ENCODE measurements at regions not wholly inside any gene's neighbourhood (a gene's known extent, or its start where the extent isn't known, plus 50 kb on each side); places are given as distances from the start of the nearest gene placed in this dataset.
A peak's percentile ranks its signal among the peaks of the same experiment; 100 is the strongest.

GRCh38 chr2:150880986-150881385 is 380.7 kb downstream of the RBM43 start:
- Histone ChIP-seq H3K4me3 (no peak overlapping the region), H3K36me3 (ENCODE audit: control insufficient read depth in 4 of 4, insufficient read depth in 4 of 4, low read length in 4 of 4) (no peaks in the 10 kb centered on the region), H3K9me3 (ENCODE audit: control insufficient read depth in 4 of 4, insufficient read depth in 3 of 4, low read length in 3 of 4) (no peaks in the 10 kb centered on the region), H3K9ac (ENCODE audit: insufficient read depth in 1 of 2, low read length in 2 of 2) (no peak overlapping the region), H3K27me3 (ENCODE audit: control insufficient read depth in 3 of 3, insufficient read depth in 3 of 3, low read length in 2 of 3) (no peaks in the 10 kb centered on the region), H3K4me1 (ENCODE audit: control insufficient read depth in 5 of 5, insufficient read depth in 5 of 5, low read length in 5 of 5) (peaks cover 0 to 11% (median 2%) of the 10 kb centered on the region in 5 donors), H3K27ac (ENCODE audit: low read depth in 1 of 2, low read length in 1 of 2) (no peak overlapping the region)
- DNase-seq (no peak), ATAC-seq (ENCODE audit: insufficient read depth, low FRiP score) (no peak)
- WGBS, 2 donors, result 89 to 94% methylated on average over 2 of the region's 2 CpGs
- no peak for TF ChIP-seq CTCF (IDR thresholded peaks at IDR 0.05; ENCODE audit: control extremely low read depth, extremely low read depth)

GRCh38 chr2:150878356-150878755 is 383.3 kb downstream of the RBM43 start:
- no peak for ATAC-seq (ENCODE audit: insufficient read depth, low FRiP score)

GRCh38 chr2:150876251-150876950 is 385.3 kb downstream of the RBM43 start:
- TF ChIP-seq CTCF (IDR thresholded peaks at IDR 0.05; ENCODE audit: control extremely low read depth, extremely low read depth), result no peak
- peak overlapping the region in 1 of 2 donors; percentile 53 for H3K27ac ChIP-seq (ENCODE audit: low read depth in 1 of 2, low read length in 1 of 2)
- no peaks in the 10 kb centered on the region for H3K27me3 ChIP-seq (ENCODE audit: control insufficient read depth in 3 of 3, insufficient read depth in 3 of 3, low read length in 2 of 3)
- ATAC-seq (ENCODE audit: insufficient read depth, low FRiP score), result no peak
- WGBS, 2 donors, result 56 to 62% methylated on average over 5 of the region's 5 CpGs
- H3K4me1 ChIP-seq (ENCODE audit: control insufficient read depth in 5 of 5, insufficient read depth in 5 of 5, low read length in 5 of 5), result peaks cover 0 to 51% (median 14%) of the 10 kb centered on the region in 5 donors
- no peaks in the 10 kb centered on the region for H3K9me3 ChIP-seq (ENCODE audit: control insufficient read depth in 4 of 4, insufficient read depth in 3 of 4, low read length in 3 of 4)
- no peaks in the 10 kb centered on the region for H3K36me3 ChIP-seq (ENCODE audit: control insufficient read depth in 4 of 4, insufficient read depth in 4 of 4, low read length in 4 of 4)
- no peak overlapping the region for H3K9ac ChIP-seq (ENCODE audit: insufficient read depth in 1 of 2, low read length in 2 of 2)
- no peak overlapping the region for H3K4me3 ChIP-seq
- DNase-seq, result peak; percentile 73 to 97 (median 96)

More at GRCh38 chr2:150878356-150878755, 383.3 kb downstream of the RBM43 start:
- DNase-seq, result no peak
- Histone ChIP-seq H3K27ac (ENCODE audit: low read depth in 1 of 2, low read length in 1 of 2) (no peak overlapping the region), H3K27me3 (ENCODE audit: control insufficient read depth in 3 of 3, insufficient read depth in 3 of 3, low read length in 2 of 3) (no peaks in the 10 kb centered on the region), H3K36me3 (ENCODE audit: control insufficient read depth in 4 of 4, insufficient read depth in 4 of 4, low read length in 4 of 4) (no peaks in the 10 kb centered on the region), H3K4me3 (no peak overlapping the region), H3K9ac (ENCODE audit: insufficient read depth in 1 of 2, low read length in 2 of 2) (no peak overlapping the region), H3K4me1 (ENCODE audit: control insufficient read depth in 5 of 5, insufficient read depth in 5 of 5, low read length in 5 of 5) (peaks cover 0 to 35% (median 6%) of the 10 kb centered on the region in 5 donors), H3K9me3 (ENCODE audit: control insufficient read depth in 4 of 4, insufficient read depth in 3 of 4, low read length in 3 of 4) (no peaks in the 10 kb centered on the region)
- WGBS, 2 donors, result 97 to 100% methylated on average over 1 of the region's 1 CpG
- no peak for TF ChIP-seq CTCF (IDR thresholded peaks at IDR 0.05; ENCODE audit: control extremely low read depth, extremely low read depth)

Measured in lung (tissue), 11 donors.